ENCODE measurements at regions not wholly inside any gene's neighbourhood (a gene's known extent, or its start where the extent isn't known, plus 50 kb on each side); places are given as distances from the start of the nearest gene placed in this dataset.

- H2BK5ac ChIP-seq (ENCODE audit: low read depth, low read length) = no peak overlapping the region
- H3K27me3 ChIP-seq (replicated peaks in 1 of 4; ENCODE audit: control insufficient read depth in 3 of 4, extremely low read depth in 1 of 4, insufficient read depth in 3 of 4, low read length in 3 of 4) = no peaks in the 10 kb centered on the region
- FAIRE-seq = no peak
- H3K23ac ChIP-seq (ENCODE audit: insufficient read length) = no peak overlapping the region
- H2AK5ac ChIP-seq (ENCODE audit: low read depth, low read length) = no peak overlapping the region
- H2BK120ac ChIP-seq (replicated peaks; ENCODE audit: low read depth, low read length) = no peak overlapping the region
- no peaks in the 10 kb centered on the region for H3K79me2 ChIP-seq (ENCODE audit: control insufficient read depth in 1 of 2, insufficient read depth in 2 of 2, low read length in 2 of 2)
- no peak overlapping the region for H2AFZ ChIP-seq (ENCODE audit: low read length)
- no peak overlapping the region for H4K5ac ChIP-seq (ENCODE audit: insufficient read length, low read depth, low read length)
- no peak overlapping the region for H3K9ac ChIP-seq (replicated peaks in 1 of 4; ENCODE audit: extremely low read depth in 1 of 4, low read depth in 3 of 4, low read length in 3 of 4)
- DNase-seq (ENCODE audit: low read depth in 1 of 2, low spot score in 2 of 2) = no peak
- no peak overlapping the region for H3K56ac ChIP-seq (replicated peaks; ENCODE audit: insufficient read length, low read depth, low read length)
- H3K14ac ChIP-seq (ENCODE audit: insufficient read length) = no peak overlapping the region
- TF ChIP-seq RXRA (IDR thresholded peaks at IDR 0.05; ENCODE audit: insufficient read depth, low read depth, low read length) = no peak
- TF ChIP-seq, protein P1, sequence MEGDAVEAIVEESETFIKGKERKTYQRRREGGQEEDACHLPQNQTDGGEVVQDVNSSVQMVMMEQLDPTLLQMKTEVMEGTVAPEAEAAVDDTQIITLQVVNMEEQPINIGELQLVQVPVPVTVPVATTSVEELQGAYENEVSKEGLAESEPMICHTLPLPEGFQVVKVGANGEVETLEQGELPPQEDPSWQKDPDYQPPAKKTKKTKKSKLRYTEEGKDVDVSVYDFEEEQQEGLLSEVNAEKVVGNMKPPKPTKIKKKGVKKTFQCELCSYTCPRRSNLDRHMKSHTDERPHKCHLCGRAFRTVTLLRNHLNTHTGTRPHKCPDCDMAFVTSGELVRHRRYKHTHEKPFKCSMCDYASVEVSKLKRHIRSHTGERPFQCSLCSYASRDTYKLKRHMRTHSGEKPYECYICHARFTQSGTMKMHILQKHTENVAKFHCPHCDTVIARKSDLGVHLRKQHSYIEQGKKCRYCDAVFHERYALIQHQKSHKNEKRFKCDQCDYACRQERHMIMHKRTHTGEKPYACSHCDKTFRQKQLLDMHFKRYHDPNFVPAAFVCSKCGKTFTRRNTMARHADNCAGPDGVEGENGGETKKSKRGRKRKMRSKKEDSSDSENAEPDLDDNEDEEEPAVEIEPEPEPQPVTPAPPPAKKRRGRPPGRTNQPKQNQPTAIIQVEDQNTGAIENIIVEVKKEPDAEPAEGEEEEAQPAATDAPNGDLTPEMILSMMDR (IDR thresholded peaks at IDR 0.05; ENCODE audit: control extremely low read depth in 1 of 3, insufficient read depth in 1 of 3, low read depth in 1 of 3, low read length in 3 of 3) = peak; percentile 13 to 43 (median 41); a peak in 3 of 4 replicates
- no peak for TF ChIP-seq E2F6 (IDR thresholded peaks at IDR 0.05)
- no peak for TF ChIP-seq MAX (IDR thresholded peaks at IDR 0.05)
- TF ChIP-seq CREB1 (IDR thresholded peaks at IDR 0.05) = no peak
- 0 out of 4 replicates have a peak, but pooled peaks of 1 of the 2 experiments have one; percentile 11 for TF ChIP-seq RAD21 (IDR thresholded peaks at IDR 0.05 in 1 of 2, conservative IDR thresholded peaks at IDR 0.05 in 1 of 2; ENCODE audit: low read depth in 2 of 2, low read length in 2 of 2)
- no peak for TF ChIP-seq HDAC6 (IDR thresholded peaks at IDR 0.05; ENCODE audit: low read depth, low read length)
- TF ChIP-seq CBX8 (IDR thresholded peaks at IDR 0.05; ENCODE audit: borderline replicate concordance, low read depth, low read length) = no peak
- TF ChIP-seq PHF8 (conservative IDR thresholded peaks at IDR 0.05; ENCODE audit: low read depth, low read length) = no peak
- CTCF ChIA-PET (ENCODE audit: partially characterized antibody) = interaction anchor here (0.7 to 4.5 kb wide), 12 partner anchors 9 to 186 kb away, joined by 3 to 17 read pairs (median 4); partner anchors contain the start of genes CCDC85A and EFEMP1
- H3K18ac ChIP-seq (ENCODE audit: extremely low read depth, low read length) = no peak overlapping the region
- no peaks in the 10 kb centered on the region for H3K36me3 ChIP-seq (ENCODE audit: control insufficient read depth in 2 of 4, insufficient read depth in 4 of 4, low read length in 3 of 4)
- H2BK15ac ChIP-seq (ENCODE audit: low read length) = no peak overlapping the region
- WGBS, 2 experiments (ENCODE audit: extremely low coverage in 1 of 2, insufficient coverage in 1 of 2, insufficient read length in 1 of 2, insufficient replicate concordance in 2 of 2, low coverage in 1 of 2, low lambda C conversion rate in 2 of 2, missing lambda C conversion rate in 1 of 2) = 44% methylated on average over 2 of the region's 2 CpGs; no CpG with 5 or more reads in 1 of the 2 experiments
- no peak overlapping the region for H2BK20ac ChIP-seq (ENCODE audit: low read length)
- peaks cover 0 to 5% (median 2%) of the 10 kb centered on the region in 4 experiments; a peak in 2 of 7 replicates for H3K4me1 ChIP-seq (replicated peaks in 1 of 4; ENCODE audit: control insufficient read depth in 3 of 4, insufficient read depth in 4 of 4, low read length in 3 of 4)
- no peaks in the 10 kb centered on the region for H4K20me1 ChIP-seq (replicated peaks in 1 of 2; ENCODE audit: control insufficient read depth in 1 of 2, insufficient read depth in 2 of 2, low read length in 2 of 2)
- no peaks in the 10 kb centered on the region for H3K23me2 ChIP-seq (ENCODE audit: low read depth, low read length)
- H2BK12ac ChIP-seq (ENCODE audit: low read depth, low read length) = no peak overlapping the region
- no peak overlapping the region for H3K27ac ChIP-seq (ENCODE audit: low read depth, low read length)
- H3K4ac ChIP-seq (replicated peaks; ENCODE audit: insufficient read length, low read depth, low read length) = no peak overlapping the region
- POLR2A ChIA-PET (ENCODE audit: partially characterized antibody) = interaction anchor here (0.8 to 1.0 kb wide), 2 partner anchors 9 to 11 kb away, joined by 3 to 4 read pairs; no protein-coding TSS in a partner anchor
- no peaks in the 10 kb centered on the region for H3K9me3 ChIP-seq (ENCODE audit: insufficient read depth in 2 of 2, low read depth in 1 of 2, low read length in 1 of 2)
- no peaks in the 10 kb centered on the region; the same call in 1 of the 2 replicates for H3K79me1 ChIP-seq (ENCODE audit: low read depth, low read length)
- H3K4me2 ChIP-seq (ENCODE audit: insufficient read depth in 1 of 2, low read depth in 2 of 2, low read length in 2 of 2) = no peak overlapping the region
- H4K8ac ChIP-seq (ENCODE audit: extremely low read depth, insufficient read depth, low read length) = no peak overlapping the region
- no peak overlapping the region for H4K91ac ChIP-seq (replicated peaks; ENCODE audit: insufficient read length, low read length)
- no peak overlapping the region for H3K4me3 ChIP-seq (ENCODE audit: extremely low read depth in 1 of 4, insufficient read depth in 2 of 4, low read depth in 3 of 4, low read length in 4 of 4)
These were observed 75.0 kb upstream of the CCDC85A start for GRCh38 chr2:56108806-56109205.

All from H1 (cell line).